ENCODE measurements at regions not wholly inside any gene's neighbourhood (a gene's known extent, or its start where the extent isn't known, plus 50 kb on each side); places are given as distances from the start of the nearest gene placed in this dataset.
"Not testable (repeated sequence)": the region's sequence is repeated elsewhere in the genome, so short reads cannot be mapped to it uniquely, and the experiment has no call there.

DNA sequence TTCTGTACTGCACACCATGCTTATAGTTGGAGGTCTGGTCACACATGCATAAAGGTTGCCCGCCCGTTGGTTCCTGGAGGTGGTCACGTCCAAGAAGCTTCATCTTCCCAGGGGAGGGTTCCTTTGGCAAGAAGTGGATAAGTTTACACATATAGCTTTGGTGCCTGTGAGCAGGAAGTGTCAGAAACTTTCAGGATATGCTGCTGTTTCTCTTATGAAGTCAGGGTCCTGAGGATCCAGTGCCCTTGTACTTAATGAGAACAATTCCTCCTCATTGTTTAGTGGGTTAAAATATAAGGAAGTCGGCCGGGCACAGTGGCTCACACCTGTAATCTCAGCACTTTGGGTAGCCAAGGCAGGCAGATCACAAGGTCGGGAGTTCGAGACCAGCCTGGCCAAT, 115.5 kb upstream of the DUSP22 start:
- Histone ChIP-seq H3K36me3 (ENCODE audit: control insufficient read depth, insufficient read depth, low read length) (no peaks in the 10 kb centered on the region), H3K4me3 (ENCODE audit: low read depth, low read length) (no peak overlapping the region), H3K4me1 (no peaks in the 10 kb centered on the region), H3K9me3 (no peaks in the 10 kb centered on the region), H3K27me3 (replicated peaks; ENCODE audit: control insufficient read depth, insufficient read depth, low read length) (no peaks in the 10 kb centered on the region)
- intact Hi-C loops (cut with micrococcal nuclease; ENCODE audit: unreplicated experiment) = no loop called here
- Mint-ChIP-seq H3K27me3 (ENCODE audit: insufficient read depth, unreplicated experiment) (peaks cover 9% of the 10 kb centered on the region), H3K4me1 (ENCODE audit: low read depth, unreplicated experiment) (no peaks in the 10 kb centered on the region), H3K36me3 (ENCODE audit: insufficient read depth, unreplicated experiment) (no peaks in the 10 kb centered on the region), H3K4me3 (ENCODE audit: unreplicated experiment) (no peak overlapping the region), H3K9me3 (ENCODE audit: unreplicated experiment) (peaks cover 11% of the 10 kb centered on the region), H3K27ac (ENCODE audit: unreplicated experiment) (no peak overlapping the region)
- no peak for TF ChIP-seq CTCF (IDR thresholded peaks at IDR 0.05; ENCODE audit: insufficient read depth in 1 of 2, low read depth in 1 of 2, low read length in 1 of 2, severe bottlenecking in 1 of 2, unreplicated experiment in 1 of 2)
- ChIA-PET CTCF (no interaction called here), POLR2A (no interaction called here)
- BruUV-seq (replicated peaks) = no TSS peak
- no peak for DNase-seq

DNA sequence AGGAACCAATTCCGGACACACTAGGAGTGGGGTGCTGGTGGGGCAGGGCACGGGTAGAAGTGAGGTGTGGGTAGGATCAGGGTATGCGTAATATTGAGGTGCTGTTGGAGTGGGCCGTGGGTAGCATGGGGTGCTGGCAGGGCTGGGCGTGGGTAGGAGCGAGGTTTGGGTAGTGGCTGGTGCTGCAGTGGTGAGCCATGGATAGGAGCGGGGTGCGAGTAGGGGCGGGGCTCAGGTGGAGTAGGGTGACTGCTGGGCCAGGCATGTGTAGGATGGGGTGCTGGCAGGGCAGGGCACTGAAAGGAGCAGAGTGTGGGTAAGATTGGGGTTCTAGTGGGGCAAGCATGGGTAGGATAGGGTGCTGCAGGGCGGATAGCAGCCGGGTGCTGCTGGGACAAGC, 114.2 kb upstream of the DUSP22 start:
- no peak overlapping the region for H3K27ac Mint-ChIP-seq (ENCODE audit: unreplicated experiment)
- H3K36me3 ChIP-seq (ENCODE audit: control insufficient read depth, insufficient read depth, low read length) = no peaks in the 10 kb centered on the region

DNA sequence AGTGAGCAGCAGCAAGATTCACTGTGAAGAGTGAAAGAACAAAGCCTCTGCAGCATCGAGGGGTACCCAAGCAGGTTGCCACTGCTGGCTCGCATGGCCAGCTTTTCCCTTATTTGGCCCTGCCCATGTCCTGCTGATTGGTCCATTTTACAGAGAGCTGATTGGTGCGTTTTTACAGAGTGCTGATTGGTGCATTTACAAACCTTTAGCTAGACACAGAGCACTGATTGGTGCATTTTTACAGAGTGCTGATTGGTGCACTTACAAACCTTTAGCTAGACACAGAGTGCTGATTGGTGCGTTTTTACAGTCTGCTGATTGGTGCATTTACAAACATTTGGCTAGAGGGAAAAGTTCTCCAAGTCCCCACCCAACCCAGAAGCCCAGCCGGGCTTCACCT, 113.4 kb upstream of the DUSP22 start:
- H3K36me3 Mint-ChIP-seq (ENCODE audit: insufficient read depth, unreplicated experiment); H3K27ac Mint-ChIP-seq (ENCODE audit: unreplicated experiment); BruUV-seq (replicated peaks); DNase-seq; H3K27me3 ChIP-seq (replicated peaks; ENCODE audit: control insufficient read depth, insufficient read depth, low read length); H3K36me3 ChIP-seq (ENCODE audit: control insufficient read depth, insufficient read depth, low read length); H3K4me3 ChIP-seq (ENCODE audit: low read depth, low read length); H3K9me3 ChIP-seq; POLR2A ChIA-PET; H3K27me3 Mint-ChIP-seq (ENCODE audit: insufficient read depth, unreplicated experiment); H3K4me3 Mint-ChIP-seq (ENCODE audit: unreplicated experiment); intact Hi-C loops (cut with micrococcal nuclease; ENCODE audit: unreplicated experiment); H3K4me1 Mint-ChIP-seq (ENCODE audit: low read depth, unreplicated experiment); CTCF ChIA-PET; H3K4me1 ChIP-seq: not testable (repeated sequence)
- H3K9me3 Mint-ChIP-seq (ENCODE audit: unreplicated experiment) = peaks cover 11% of the 10 kb centered on the region

More for the DNA sequence above, 114.2 kb upstream of the DUSP22 start:
- Mint-ChIP-seq H3K9me3 (ENCODE audit: unreplicated experiment) (peaks cover 11% of the 10 kb centered on the region), H3K36me3 (ENCODE audit: insufficient read depth, unreplicated experiment) (no peaks in the 10 kb centered on the region), H3K4me3 (ENCODE audit: unreplicated experiment) (no peak overlapping the region), H3K27me3 (ENCODE audit: insufficient read depth, unreplicated experiment) (peaks cover 7% of the 10 kb centered on the region), H3K4me1 (ENCODE audit: low read depth, unreplicated experiment) (no peaks in the 10 kb centered on the region)
- H3K4me1 ChIP-seq = no peaks in the 10 kb centered on the region
- CTCF ChIA-PET = no interaction called here
- no peak for DNase-seq
- no peaks in the 10 kb centered on the region for H3K9me3 ChIP-seq
- no peaks in the 10 kb centered on the region for H3K27me3 ChIP-seq (replicated peaks; ENCODE audit: control insufficient read depth, insufficient read depth, low read length)
- H3K4me3 ChIP-seq (ENCODE audit: low read depth, low read length) = no peak overlapping the region
- no TSS peak for BruUV-seq (replicated peaks)
- no peak for TF ChIP-seq CTCF (IDR thresholded peaks at IDR 0.05; ENCODE audit: insufficient read depth in 1 of 2, low read depth in 1 of 2, low read length in 1 of 2, severe bottlenecking in 1 of 2, unreplicated experiment in 1 of 2)
- intact Hi-C loops (cut with micrococcal nuclease; ENCODE audit: unreplicated experiment) = no loop called here
- POLR2A ChIA-PET = no interaction called here

GRCh38 chr6:179340-179950, 112.8 kb upstream of the DUSP22 start:
- H3K4me3 Mint-ChIP-seq (ENCODE audit: unreplicated experiment) = no peak overlapping the region
- TF ChIP-seq CTCF (IDR thresholded peaks at IDR 0.05; ENCODE audit: insufficient read depth in 1 of 2, low read depth in 1 of 2, low read length in 1 of 2, severe bottlenecking in 1 of 2, unreplicated experiment in 1 of 2) = no peak
- no peaks in the 10 kb centered on the region for H3K4me1 Mint-ChIP-seq (ENCODE audit: low read depth, unreplicated experiment)
- intact Hi-C loops (cut with micrococcal nuclease; ENCODE audit: unreplicated experiment) = no loop called here
- no peaks in the 10 kb centered on the region for H3K4me1 ChIP-seq
- peaks cover 7% of the 10 kb centered on the region for H3K27me3 Mint-ChIP-seq (ENCODE audit: insufficient read depth, unreplicated experiment)
- H3K36me3 Mint-ChIP-seq (ENCODE audit: insufficient read depth, unreplicated experiment) = no peaks in the 10 kb centered on the region
- DNase-seq = no peak
- POLR2A ChIA-PET = no interaction called here
- no peaks in the 10 kb centered on the region for H3K9me3 ChIP-seq
- no peaks in the 10 kb centered on the region for H3K36me3 ChIP-seq (ENCODE audit: control insufficient read depth, insufficient read depth, low read length)
- CTCF ChIA-PET = interaction anchor here (1.5 kb wide), 1 partner anchor 9 kb away, joined by 6 read pairs; no protein-coding TSS in a partner anchor
- H3K9me3 Mint-ChIP-seq (ENCODE audit: unreplicated experiment) = peaks cover 11% of the 10 kb centered on the region
- H3K27me3 ChIP-seq (replicated peaks; ENCODE audit: control insufficient read depth, insufficient read depth, low read length) = no peaks in the 10 kb centered on the region
- no TSS peak for BruUV-seq (replicated peaks)
- H3K4me3 ChIP-seq (ENCODE audit: low read depth, low read length) = no peak overlapping the region
- H3K27ac Mint-ChIP-seq (ENCODE audit: unreplicated experiment) = no peak overlapping the region

- BruUV-seq (replicated peaks); POLR2A ChIA-PET; H3K4me3 ChIP-seq (ENCODE audit: low read depth, low read length); H3K4me3 Mint-ChIP-seq (ENCODE audit: unreplicated experiment); DNase-seq; H3K27me3 Mint-ChIP-seq (ENCODE audit: insufficient read depth, unreplicated experiment); intact Hi-C loops (cut with micrococcal nuclease; ENCODE audit: unreplicated experiment); H3K27me3 ChIP-seq (replicated peaks; ENCODE audit: control insufficient read depth, insufficient read depth, low read length); H3K4me1 ChIP-seq; H3K9me3 ChIP-seq; H3K4me1 Mint-ChIP-seq (ENCODE audit: low read depth, unreplicated experiment); H3K27ac Mint-ChIP-seq (ENCODE audit: unreplicated experiment); H3K36me3 Mint-ChIP-seq (ENCODE audit: insufficient read depth, unreplicated experiment); H3K36me3 ChIP-seq (ENCODE audit: control insufficient read depth, insufficient read depth, low read length): not testable (repeated sequence)
- peaks cover 11% of the 10 kb centered on the region for H3K9me3 Mint-ChIP-seq (ENCODE audit: unreplicated experiment)
- CTCF ChIA-PET = interaction anchor here (1.5 kb wide), 1 partner anchor 8 kb away, joined by 6 read pairs; no protein-coding TSS in a partner anchor
Observed at GRCh38 chr6:180091-180694, 112.1 kb upstream of the DUSP22 start.
